Vagina (tissue), 2 donors: ENCODE measurements at regions not wholly inside any gene's neighbourhood (a gene's known extent, or its start where the extent isn't known, plus 50 kb on each side); places are given as distances from the start of the nearest gene placed in this dataset.

Experiments
- POLR2A ChIP-seq, 2 donors: fragments of 450-650 bp; IDR thresholded peaks; one replicate each; pipeline ENCODE4 v1.6.1; 2017; ENCODE audit warnings: antibody characterized with exemption in 2 of 2, mild to moderate bottlenecking in 2 of 2, moderate library complexity in 2 of 2
- TF ChIP-seq, protein P1 (sequence below), 3 experiments: fragments of 450-650 bp in 2 of 3; fragments of 200-600 bp in 1 of 3; sonication (generic) in 1 of 3; IDR thresholded peaks; one replicate each; pipeline ENCODE4 v1.5.1; 2017 to 2019; ENCODE audit warnings: antibody characterized with exemption in 3 of 3, mild to moderate bottlenecking in 2 of 3, moderate library complexity in 2 of 3

DNA sequence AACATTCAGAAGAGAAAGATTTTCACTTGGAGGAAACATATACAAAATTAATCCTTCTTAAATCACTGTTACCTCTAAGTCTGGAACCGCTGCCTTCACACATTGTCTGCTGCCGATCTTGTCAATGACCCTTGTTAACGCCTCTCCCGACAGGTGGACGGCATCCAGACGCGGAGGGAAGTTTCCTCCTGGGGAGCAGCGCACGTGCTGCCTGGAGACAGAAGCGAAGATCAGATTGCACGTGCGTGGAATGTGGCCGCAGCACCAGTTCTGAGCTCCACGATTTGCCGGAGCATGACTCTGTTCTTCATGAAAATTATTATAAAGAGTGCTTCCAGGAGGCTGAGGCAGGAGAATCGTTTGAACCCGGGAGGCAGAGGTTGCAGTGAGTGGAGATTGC lies 183.6 kb upstream of the IRX4 start:
- TF ChIP-seq, protein P1, sequence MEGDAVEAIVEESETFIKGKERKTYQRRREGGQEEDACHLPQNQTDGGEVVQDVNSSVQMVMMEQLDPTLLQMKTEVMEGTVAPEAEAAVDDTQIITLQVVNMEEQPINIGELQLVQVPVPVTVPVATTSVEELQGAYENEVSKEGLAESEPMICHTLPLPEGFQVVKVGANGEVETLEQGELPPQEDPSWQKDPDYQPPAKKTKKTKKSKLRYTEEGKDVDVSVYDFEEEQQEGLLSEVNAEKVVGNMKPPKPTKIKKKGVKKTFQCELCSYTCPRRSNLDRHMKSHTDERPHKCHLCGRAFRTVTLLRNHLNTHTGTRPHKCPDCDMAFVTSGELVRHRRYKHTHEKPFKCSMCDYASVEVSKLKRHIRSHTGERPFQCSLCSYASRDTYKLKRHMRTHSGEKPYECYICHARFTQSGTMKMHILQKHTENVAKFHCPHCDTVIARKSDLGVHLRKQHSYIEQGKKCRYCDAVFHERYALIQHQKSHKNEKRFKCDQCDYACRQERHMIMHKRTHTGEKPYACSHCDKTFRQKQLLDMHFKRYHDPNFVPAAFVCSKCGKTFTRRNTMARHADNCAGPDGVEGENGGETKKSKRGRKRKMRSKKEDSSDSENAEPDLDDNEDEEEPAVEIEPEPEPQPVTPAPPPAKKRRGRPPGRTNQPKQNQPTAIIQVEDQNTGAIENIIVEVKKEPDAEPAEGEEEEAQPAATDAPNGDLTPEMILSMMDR (IDR thresholded peaks at IDR 0.05), result no peak
- TF ChIP-seq POLR2A (IDR thresholded peaks at IDR 0.05), result no peak
